Lower lobe of right lung (tissue), 2 donors: ENCODE measurements at regions not wholly inside any gene's neighbourhood (a gene's known extent, or its start where the extent isn't known, plus 50 kb on each side); places are given as distances from the start of the nearest gene placed in this dataset.
"Not testable (repeated sequence)": the region's sequence is repeated elsewhere in the genome, so short reads cannot be mapped to it uniquely, and the experiment has no call there.

Experiments
- ATAC-seq, 2 donors: fragments of 200-7000 bp; cut with Tn5 transposase; one replicate each; pipeline ENCODE4 v1.9.1; 2020 to 2022; ENCODE audit warnings: mild to moderate bottlenecking in 2 of 2, moderate library complexity in 2 of 2
- DNase-seq: peaks from one replicate; pipeline ENCODE4 v3.0.0-alpha.2; 2020
- H3K27ac ChIP-seq: fragments of 200-600 bp; one replicate; pipeline ENCODE4 v1.8.0; 2022
- H3K27me3 ChIP-seq: fragments of 200-600 bp; one replicate; pipeline ENCODE4 v1.8.0; 2022; ENCODE audit warnings: low read depth
- H3K36me3 ChIP-seq: fragments of 200-600 bp; one replicate; pipeline ENCODE4 v1.8.0; 2022; ENCODE audit warnings: mild to moderate bottlenecking
- H3K4me1 ChIP-seq: fragments of 200-600 bp; one replicate; pipeline ENCODE4 v1.8.0; 2022
- H3K4me3 ChIP-seq: fragments of 200-600 bp; one replicate; pipeline ENCODE4 v1.8.0; 2022; ENCODE audit warnings: mild to moderate bottlenecking
- H3K9me3 ChIP-seq: fragments of 200-600 bp; one replicate; pipeline ENCODE4 v1.8.0; 2022
- CTCF ChIP-seq: fragments of 200-600 bp; IDR thresholded peaks from one replicate; pipeline ENCODE4 v1.8.0; 2022; ENCODE audit warnings: antibody characterized with exemption, mild to moderate bottlenecking
- intact Hi-C: fragments of 100-400 bp; cut with DNase I; formaldehyde crosslinking; loops from one replicate; pipeline ENCODE4 v1.11.0; 2022
- donor health status: DM: no; HTN: yes; CAD: no; lungs with severe emphysema.

- no peaks in the 10 kb centered on the region for H3K9me3 ChIP-seq
- H3K36me3 ChIP-seq, result no peaks in the 10 kb centered on the region
- intact Hi-C loops, result no loop called here
- ATAC-seq (no peak), DNase-seq (no peak)
- no peak overlapping the region for H3K27ac ChIP-seq
- no peak for TF ChIP-seq CTCF
- peaks cover 31% of the 10 kb centered on the region for H3K4me1 ChIP-seq
- H3K27me3 ChIP-seq, result peaks cover 30% of the 10 kb centered on the region
- no peak overlapping the region for H3K4me3 ChIP-seq
Measured at GRCh38 chr12:62194616-62195015, 65.6 kb upstream of the USP15 start.

DNA sequence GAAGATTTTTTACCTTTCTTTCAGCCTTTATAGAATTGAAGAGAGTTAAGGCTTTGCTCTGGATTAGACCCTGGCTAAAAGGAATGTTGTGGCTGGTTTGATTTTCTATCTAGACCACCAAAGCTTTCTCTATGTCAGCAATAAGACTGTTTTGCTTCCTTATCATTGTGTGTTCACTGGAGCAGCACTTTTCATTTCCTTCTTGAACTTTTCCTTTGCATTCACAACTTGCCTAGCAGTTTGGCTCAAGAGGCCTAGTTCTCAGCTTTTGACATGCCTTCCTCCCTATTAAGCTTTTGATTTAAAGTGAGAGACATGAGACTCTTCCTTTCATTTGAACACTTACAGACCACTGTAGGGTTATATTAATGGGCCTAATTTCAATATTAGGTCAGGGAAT lies 64.1 kb upstream of the USP15 start:
- no peaks in the 10 kb centered on the region for H3K9me3 ChIP-seq
- no peaks in the 10 kb centered on the region for H3K36me3 ChIP-seq
- intact Hi-C loops, result no loop called here
- H3K27me3 ChIP-seq, result peaks cover 17% of the 10 kb centered on the region
- H3K4me1 ChIP-seq, result peaks cover 19% of the 10 kb centered on the region
- H3K4me3 ChIP-seq, result no peak overlapping the region
- ATAC-seq (no peak), DNase-seq (no peak)
- H3K27ac ChIP-seq, result no peak overlapping the region
- no peak for TF ChIP-seq CTCF

DNA sequence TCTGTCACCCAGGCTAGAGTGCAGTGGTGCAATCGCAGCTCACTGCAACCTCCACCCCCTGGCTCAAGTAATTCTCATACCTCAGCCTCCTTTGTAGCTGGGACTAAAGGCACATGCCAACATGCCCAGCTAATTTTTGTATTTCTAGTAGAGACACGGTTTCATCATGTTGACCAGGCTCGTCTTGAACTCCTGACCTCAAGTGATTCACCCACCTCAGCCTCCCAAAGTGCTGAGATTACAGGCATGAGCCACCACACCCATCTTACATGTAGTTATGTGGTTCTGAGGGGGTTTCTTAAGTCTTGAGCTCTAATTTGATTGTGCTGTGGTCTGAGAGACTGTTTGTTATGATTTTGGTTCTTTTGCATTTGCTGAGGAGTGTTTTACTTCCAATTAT lies 57.3 kb upstream of the USP15 start:
- intact Hi-C loops, H3K36me3 ChIP-seq, ATAC-seq, DNase-seq, H3K9me3 ChIP-seq, H3K4me1 ChIP-seq, H3K4me3 ChIP-seq, H3K27ac ChIP-seq, H3K27me3 ChIP-seq: not testable (repeated sequence)

DNA sequence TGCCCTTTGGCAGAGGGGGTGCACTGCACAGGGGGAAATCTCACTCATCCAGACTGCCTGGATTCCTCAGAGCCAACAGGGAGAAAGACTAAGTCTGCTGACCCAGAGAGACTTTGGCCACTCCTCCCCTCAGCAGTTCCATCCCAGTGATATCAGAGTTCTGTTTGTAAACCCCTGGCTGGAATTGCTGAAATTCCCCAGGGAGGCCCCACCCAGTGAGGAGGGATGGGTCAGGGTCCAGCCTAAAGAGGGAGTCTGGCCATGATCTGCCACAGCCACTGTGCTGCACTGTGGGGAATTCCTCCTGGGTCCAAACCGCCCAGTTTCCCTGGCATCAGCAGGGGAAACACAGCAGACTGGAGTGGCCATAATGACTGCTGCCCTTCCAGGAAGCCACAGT lies 54.9 kb upstream of the USP15 start:
- intact Hi-C loops, result no loop called here
- Histone ChIP-seq H3K36me3 (no peaks in the 10 kb centered on the region), H3K4me3 (no peak overlapping the region), H3K27ac (no peak overlapping the region), H3K4me1 (no peaks in the 10 kb centered on the region), H3K9me3 (no peaks in the 10 kb centered on the region), H3K27me3 (no peaks in the 10 kb centered on the region)
- DNase-seq, result no peak
- no peak for ATAC-seq
- no peak for TF ChIP-seq CTCF

GRCh38 chr12:62207248-62207647 lies 53.0 kb upstream of the USP15 start:
- Histone ChIP-seq H3K4me1 (no peaks in the 10 kb centered on the region), H3K36me3 (no peaks in the 10 kb centered on the region), H3K27ac (no peak overlapping the region), H3K9me3 (no peaks in the 10 kb centered on the region), H3K4me3 (no peak overlapping the region), H3K27me3 (no peaks in the 10 kb centered on the region)
- DNase-seq (no peak), ATAC-seq (no peak)
- no peak for TF ChIP-seq CTCF
- intact Hi-C loops, result no loop called here
